ENCODE measurements at regions not wholly inside any gene's neighbourhood (a gene's known extent, or its start where the extent isn't known, plus 50 kb on each side); places are given as distances from the start of the nearest gene placed in this dataset.

GRCh38 chr7:18191862-18192625, 164.4 kb upstream of the PRPS1L1 start:
- Histone ChIP-seq H3K4me3 (replicated peaks in 1 of 2; ENCODE audit: low read depth in 1 of 2, low read length in 2 of 2) (no peak overlapping the region), H3K4me1 (ENCODE audit: control insufficient read depth in 1 of 2, insufficient read depth in 2 of 2, low read length in 2 of 2) (no peaks in the 10 kb centered on the region), H3K36me3 (ENCODE audit: control insufficient read depth in 1 of 2, insufficient read depth in 2 of 2, low read length in 2 of 2) (no peaks in the 10 kb centered on the region), H3K27me3 (ENCODE audit: insufficient read depth, low read length) (no peaks in the 10 kb centered on the region), H3K27ac (ENCODE audit: low read depth, low read length) (no peak overlapping the region), H3K4me2 (ENCODE audit: low read length) (no peak overlapping the region), H3K79me2 (ENCODE audit: insufficient read depth, low read length) (no peaks in the 10 kb centered on the region), H4K20me1 (ENCODE audit: insufficient read depth) (no peaks in the 10 kb centered on the region; the same call in 1 of the 2 replicates), H3K9ac (ENCODE audit: low read length) (no peak overlapping the region), H3K9me2 (ENCODE audit: insufficient read depth) (no peaks in the 10 kb centered on the region), H3K9me3 (ENCODE audit: control insufficient read depth in 1 of 2, insufficient read depth in 1 of 2, low read depth in 1 of 2, low read length in 2 of 2) (no peaks in the 10 kb centered on the region), H2AFZ (ENCODE audit: low read depth, low read length, poor library complexity, severe bottlenecking) (no peak overlapping the region)
- no peak for DNase-seq (ENCODE audit: low read depth, low spot score)
- no peak for ATAC-seq
- ChIA-PET POLR2A (no interaction called here), RAD21 (ENCODE audit: low non-redundant PET in 1 of 2, low total read pairs in 2 of 2, uncharacterized antibody in 2 of 2, unreplicated experiment in 2 of 2) (no interaction called here), CTCF (no interaction called here)
- TF ChIP-seq CBX3 (IDR thresholded peaks at IDR 0.05; ENCODE audit: low read depth) (no peak), ATF3 (IDR thresholded peaks at IDR 0.05) (no peak), ELF1 (IDR thresholded peaks at IDR 0.05; ENCODE audit: borderline replicate concordance, low read depth) (no peak), SIN3A (IDR thresholded peaks at IDR 0.05; ENCODE audit: low read depth) (no peak), TCF7L2 (IDR thresholded peaks at IDR 0.05; ENCODE audit: borderline replicate concordance, extremely low read depth, insufficient read depth, insufficient read length) (no peak), ZNF274 (IDR thresholded peaks at IDR 0.05; ENCODE audit: low read depth, low read length) (no peak), EZH2 (IDR thresholded peaks at IDR 0.05) (no peak), EZH2phosphoT487 (IDR thresholded peaks at IDR 0.05; ENCODE audit: borderline replicate concordance) (no peak), ZFX (IDR thresholded peaks at IDR 0.05) (no peak), YY1 (IDR thresholded peaks at IDR 0.05; ENCODE audit: extremely low read depth, insufficient replicate concordance, low read depth, low read length) (no peak), RAD21 (IDR thresholded peaks at IDR 0.05; ENCODE audit: low read depth) (no peak), SRF (IDR thresholded peaks at IDR 0.05; ENCODE audit: low read depth) (no peak), CEBPB (IDR thresholded peaks at IDR 0.05; ENCODE audit: low read depth) (no peak), POLR2AphosphoS5 (IDR thresholded peaks at IDR 0.05; ENCODE audit: low read depth, low read length) (no peak)
- intact Hi-C loops (cut with micrococcal nuclease): no loop called here
- no TSS peak for BruUV-seq (replicated peaks)
